Fibroblast of lung (primary cell): ENCODE measurements at regions not wholly inside any gene's neighbourhood (a gene's known extent, or its start where the extent isn't known, plus 50 kb on each side); places are given as distances from the start of the nearest gene placed in this dataset.

Source experiments
- DNase-seq, 2 donors: peaks; one replicate each; pipeline versions ENCODE4 v3.0.0 to v3.0.0-alpha.2; 2010; ENCODE audit warnings: low read depth in 2 of 2
- H2AFZ ChIP-seq: 2 replicates; pipeline ENCODE4 v1.5.1; 2012; ENCODE audit warnings: low read length, control low read depth, inconsistent platforms
- H3K27ac ChIP-seq: 2 replicates; pipeline ENCODE4 v1.5.1; 2011; ENCODE audit warnings: low read length, control low read depth; ENCODE audit not compliant: insufficient read depth
- H3K27me3 ChIP-seq: 2 replicates; pipeline ENCODE4 v1.5.1; 2011; ENCODE audit warnings: mild to moderate bottlenecking, low read length; ENCODE audit not compliant: control insufficient read depth, insufficient read depth
- H3K36me3 ChIP-seq: 2 replicates; pipeline ENCODE4 v1.5.1; 2011; ENCODE audit warnings: low read length; ENCODE audit not compliant: control insufficient read depth, insufficient read depth
- H3K4me1 ChIP-seq: 2 replicates; pipeline ENCODE4 v1.5.1; 2011; ENCODE audit warnings: low read length; ENCODE audit not compliant: control insufficient read depth, insufficient read depth; ENCODE audit errors: extremely low read depth
- H3K4me2 ChIP-seq: 2 replicates; pipeline ENCODE4 v1.5.1; 2011; ENCODE audit warnings: low read length, control low read depth; ENCODE audit not compliant: insufficient read depth; ENCODE audit errors: extremely low read depth
- H3K4me3 ChIP-seq, 4 experiments: fragments of 200-600 bp in 1 of 4; sonication (generic) in 1 of 4; replicated peaks in 1 of 4; 2 replicates each; pipeline ENCODE4 v1.5.1; 2011 to 2016; ENCODE audit warnings: low read length in 4 of 4, low read depth in 3 of 4, mild to moderate bottlenecking in 3 of 4, control low read depth in 2 of 4, inconsistent platforms in 1 of 4, mixed read lengths in 1 of 4; ENCODE audit not compliant: insufficient read depth in 1 of 4; ENCODE audit errors: control extremely low read depth in 1 of 4
- H3K79me2 ChIP-seq: 2 replicates; pipeline ENCODE4 v1.5.1; 2012; ENCODE audit warnings: mild to moderate bottlenecking, low read length, inconsistent platforms; ENCODE audit not compliant: control insufficient read depth, insufficient read depth
- H3K9ac ChIP-seq: 2 replicates; pipeline ENCODE4 v1.5.1; 2011; ENCODE audit warnings: mild to moderate bottlenecking, low read length, control low read depth; ENCODE audit not compliant: insufficient read depth
- H3K9me3 ChIP-seq: 2 replicates; pipeline ENCODE4 v1.5.1; 2012; ENCODE audit warnings: low read depth, low read length; ENCODE audit not compliant: control insufficient read depth, insufficient read depth
- H4K20me1 ChIP-seq: 2 replicates; pipeline ENCODE4 v1.5.1; 2011; ENCODE audit warnings: low read length; ENCODE audit not compliant: control insufficient read depth, insufficient read depth; ENCODE audit errors: extremely low read depth
- EZH2 ChIP-seq: IDR thresholded peaks from 2 replicates; pipeline ENCODE4 v1.5.1; 2012; ENCODE audit warnings: low read length, control low read depth, mild to moderate bottlenecking; ENCODE audit errors: missing control alignments
- TF ChIP-seq, protein P1 (sequence below), 2 donors: IDR thresholded peaks in 1 of 2; conservative IDR thresholded peaks in 1 of 2; 1 replicate in 1 of 2; 2 replicates in 1 of 2; pipeline ENCODE4 v1.5.1; 2011 to 2012; ENCODE audit warnings: low read length in 2 of 2, control low read depth in 1 of 2, inconsistent platforms in 1 of 2, low read depth in 1 of 2, mild to moderate bottlenecking in 1 of 2

DNA sequence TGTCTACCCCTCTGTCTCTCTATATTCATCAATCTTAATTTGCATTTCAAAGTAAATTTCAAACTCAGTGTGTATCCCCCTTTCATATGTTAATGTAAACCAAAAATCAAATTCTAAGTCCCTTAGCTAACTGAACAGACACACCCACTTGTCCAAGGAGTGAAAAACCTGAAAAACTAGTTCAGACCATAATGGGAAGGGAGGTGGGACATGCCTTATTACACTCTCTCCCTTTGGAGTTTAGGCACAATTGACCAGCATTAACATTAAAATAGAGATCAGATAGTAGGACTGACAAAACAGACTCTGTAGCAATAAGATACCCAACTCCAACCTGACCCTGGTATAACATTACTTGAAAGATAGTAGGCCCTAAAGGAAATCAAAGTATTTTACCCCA, 247.7 kb upstream of the GADL1 start:
- Histone ChIP-seq H3K27me3 (no peaks in the 10 kb centered on the region), H3K4me2 (no peak overlapping the region), H3K79me2 (no peaks in the 10 kb centered on the region), H3K27ac (no peak overlapping the region), H3K9ac (no peak overlapping the region), H4K20me1 (no peaks in the 10 kb centered on the region), H3K36me3 (no peaks in the 10 kb centered on the region), H3K9me3 (no peaks in the 10 kb centered on the region), H3K4me1 (no peaks in the 10 kb centered on the region), H3K4me3 (no peak overlapping the region), H2AFZ (no peak overlapping the region)
- no peak for DNase-seq
- TF ChIP-seq, protein P1, sequence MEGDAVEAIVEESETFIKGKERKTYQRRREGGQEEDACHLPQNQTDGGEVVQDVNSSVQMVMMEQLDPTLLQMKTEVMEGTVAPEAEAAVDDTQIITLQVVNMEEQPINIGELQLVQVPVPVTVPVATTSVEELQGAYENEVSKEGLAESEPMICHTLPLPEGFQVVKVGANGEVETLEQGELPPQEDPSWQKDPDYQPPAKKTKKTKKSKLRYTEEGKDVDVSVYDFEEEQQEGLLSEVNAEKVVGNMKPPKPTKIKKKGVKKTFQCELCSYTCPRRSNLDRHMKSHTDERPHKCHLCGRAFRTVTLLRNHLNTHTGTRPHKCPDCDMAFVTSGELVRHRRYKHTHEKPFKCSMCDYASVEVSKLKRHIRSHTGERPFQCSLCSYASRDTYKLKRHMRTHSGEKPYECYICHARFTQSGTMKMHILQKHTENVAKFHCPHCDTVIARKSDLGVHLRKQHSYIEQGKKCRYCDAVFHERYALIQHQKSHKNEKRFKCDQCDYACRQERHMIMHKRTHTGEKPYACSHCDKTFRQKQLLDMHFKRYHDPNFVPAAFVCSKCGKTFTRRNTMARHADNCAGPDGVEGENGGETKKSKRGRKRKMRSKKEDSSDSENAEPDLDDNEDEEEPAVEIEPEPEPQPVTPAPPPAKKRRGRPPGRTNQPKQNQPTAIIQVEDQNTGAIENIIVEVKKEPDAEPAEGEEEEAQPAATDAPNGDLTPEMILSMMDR (conservative IDR thresholded peaks at IDR 0.05 in 1 of 2, IDR thresholded peaks at IDR 0.05 in 1 of 2; ENCODE audit: low read depth in 1 of 2, low read length in 2 of 2), result no peak
- TF ChIP-seq EZH2, result no peak

DNA sequence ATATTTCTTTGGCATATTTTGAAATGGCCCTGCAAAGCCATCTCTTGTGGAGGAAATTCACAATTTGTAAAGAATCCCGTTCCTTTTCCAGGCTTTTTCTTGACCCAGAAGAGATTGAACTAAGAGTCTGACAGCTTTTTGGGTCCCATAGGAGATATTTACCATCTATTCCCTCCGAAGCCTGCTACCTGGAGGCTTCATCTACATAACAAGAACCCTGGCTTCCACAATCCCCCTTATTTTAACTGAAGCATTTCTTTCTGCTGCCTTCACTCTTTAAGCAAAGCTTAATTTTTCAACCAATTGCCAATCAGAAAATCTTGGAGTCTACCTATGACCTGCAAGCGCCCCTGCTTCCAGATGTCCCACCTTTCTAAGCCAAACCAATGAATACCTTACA, 248.1 kb upstream of the GADL1 start:
- Histone ChIP-seq H2AFZ (no peak overlapping the region), H3K9ac (no peak overlapping the region), H3K4me3 (no peak overlapping the region), H3K36me3 (no peaks in the 10 kb centered on the region), H4K20me1 (no peaks in the 10 kb centered on the region), H3K4me1 (no peaks in the 10 kb centered on the region), H3K27me3 (no peaks in the 10 kb centered on the region), H3K4me2 (no peak overlapping the region), H3K27ac (no peak overlapping the region), H3K79me2 (no peaks in the 10 kb centered on the region), H3K9me3 (no peaks in the 10 kb centered on the region)
- no peak for DNase-seq
- TF ChIP-seq, protein P1 (conservative IDR thresholded peaks at IDR 0.05 in 1 of 2, IDR thresholded peaks at IDR 0.05 in 1 of 2; ENCODE audit: low read depth in 1 of 2, low read length in 2 of 2), result no peak
- TF ChIP-seq EZH2, result no peak

DNA sequence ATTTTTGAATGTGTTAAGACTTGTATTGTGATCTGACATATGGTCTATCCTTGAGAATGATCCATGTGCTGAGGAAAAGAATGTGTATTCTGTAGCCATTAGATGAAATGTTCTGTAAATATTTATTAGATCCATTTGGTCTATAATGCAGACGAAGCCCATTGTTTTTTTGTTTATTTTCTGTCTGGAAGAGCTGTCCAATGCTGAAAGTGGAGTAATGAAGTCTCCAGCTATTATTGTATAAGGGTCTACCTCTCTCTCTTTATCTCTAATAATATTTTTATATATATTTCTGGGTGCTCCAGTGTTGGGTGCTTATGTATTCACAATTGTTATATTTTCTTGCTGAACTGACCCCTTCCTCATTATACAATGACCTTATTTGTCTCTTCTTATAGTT, 250.6 kb upstream of the GADL1 start:
- no peak for TF ChIP-seq EZH2
- H3K4me3 ChIP-seq, result no peak overlapping the region
- no peak overlapping the region for H2AFZ ChIP-seq
- no peak overlapping the region for H3K4me2 ChIP-seq
- H3K79me2 ChIP-seq, result no peaks in the 10 kb centered on the region
- H3K36me3 ChIP-seq, result no peaks in the 10 kb centered on the region
- no peaks in the 10 kb centered on the region for H3K4me1 ChIP-seq
- no peaks in the 10 kb centered on the region for H3K27me3 ChIP-seq
- H3K9me3 ChIP-seq, result no peaks in the 10 kb centered on the region
- H3K27ac ChIP-seq, result no peak overlapping the region
- no peaks in the 10 kb centered on the region for H4K20me1 ChIP-seq
- H3K9ac ChIP-seq, result no peak overlapping the region
- DNase-seq, result no peak
